A673 (cell line): ENCODE measurements at regions not wholly inside any gene's neighbourhood (a gene's known extent, or its start where the extent isn't known, plus 50 kb on each side); places are given as distances from the start of the nearest gene placed in this dataset.

Experiments used
- BruUV-seq: library from RNA; stranded (reverse); fragments of 400-500 nt; replicated peaks from 2 replicates; lab custom pipeline; 2021; lab: Mats Ljungman, UMichigan
- CTCF ChIA-PET: fragments of 300-600 bp; sonication (Branson Sonifier 250); formaldehyde crosslinking; loops from one replicate; lab custom pipeline; 2022; ENCODE audit warnings: antibody characterized with exemption; lab: Charles Lee
- POLR2A ChIA-PET: fragments of 300-600 bp; sonication (Branson Sonifier 250); formaldehyde crosslinking; loops from one replicate; lab custom pipeline; 2022; ENCODE audit warnings: antibody characterized with exemption; ENCODE audit not compliant: low non-redundant PET; lab: Charles Lee
- DNase-seq: peaks from one replicate; pipeline ENCODE4 v3.0.0-alpha.2; 2015; ENCODE audit warnings: low spot score
- H3K27ac ChIP-seq: fragments of 200-600 bp; sonication (generic); 2 replicates; pipeline ENCODE4 v1.5.1; 2016; ENCODE audit warnings: mixed run types, low read depth, mild to moderate bottlenecking, mixed read lengths, antibody characterized with exemption, low read length; ENCODE audit not compliant: poor library complexity, severe bottlenecking
- H3K27me3 ChIP-seq: fragments of 200-600 bp; sonication (generic); replicated peaks from 2 replicates; pipeline ENCODE4 v1.6.1; 2017; ENCODE audit warnings: mixed run types, low read depth, mild to moderate bottlenecking, mixed read lengths, antibody characterized with exemption, low read length; ENCODE audit not compliant: insufficient read depth, poor library complexity
- H3K36me3 ChIP-seq: fragments of 200-600 bp; sonication (generic); 2 replicates; pipeline ENCODE4 v1.6.1; 2016; ENCODE audit warnings: mixed run types, mild to moderate bottlenecking, mixed read lengths, antibody characterized with exemption, low read length; ENCODE audit not compliant: insufficient read depth, poor library complexity, severe bottlenecking
- H3K4me1 ChIP-seq: fragments of 200-600 bp; sonication (generic); 2 replicates; pipeline ENCODE4 v1.6.1; 2017; ENCODE audit warnings: mixed run types, mild to moderate bottlenecking, mixed read lengths, antibody characterized with exemption, low read length; ENCODE audit not compliant: insufficient read depth, poor library complexity, severe bottlenecking
- H3K4me3 ChIP-seq: fragments of 200-600 bp; sonication (generic); 2 replicates; pipeline ENCODE4 v1.5.1; 2016; ENCODE audit warnings: low read depth, mixed run types, mild to moderate bottlenecking, mixed read lengths, low read length; ENCODE audit not compliant: poor library complexity, severe bottlenecking
- H3K9me3 ChIP-seq: fragments of 200-600 bp; sonication (generic); 2 replicates; pipeline ENCODE4 v1.6.1; 2016; ENCODE audit warnings: mixed run types, low read depth, mild to moderate bottlenecking, mixed read lengths, antibody characterized with exemption, low read length; ENCODE audit not compliant: poor library complexity, severe bottlenecking
- EZH2 ChIP-seq: fragments of 200-600 bp; sonication (generic); IDR thresholded peaks from 2 replicates; pipeline ENCODE4 v1.6.1; 2017; ENCODE audit warnings: borderline replicate concordance, low read depth, mild to moderate bottlenecking, mixed read lengths, antibody characterized with exemption, low read length; ENCODE audit not compliant: poor library complexity, severe bottlenecking
- intact Hi-C: fragments of 100-400 bp; cut with micrococcal nuclease; formaldehyde crosslinking; loops from one replicate; pipeline ENCODE4 v1.10.0; 2022; ENCODE audit not compliant: unreplicated experiment
- TF ChIP-seq, protein P1 (sequence below): fragments of 300-800, 200-600 bp; sonication (generic); conservative IDR thresholded peaks from 2 replicates; pipeline ENCODE4 v1.5.1; 2017; ENCODE audit warnings: low read depth, mild to moderate bottlenecking, antibody characterized with exemption, low read length, moderate library complexity, mixed read lengths

DNA sequence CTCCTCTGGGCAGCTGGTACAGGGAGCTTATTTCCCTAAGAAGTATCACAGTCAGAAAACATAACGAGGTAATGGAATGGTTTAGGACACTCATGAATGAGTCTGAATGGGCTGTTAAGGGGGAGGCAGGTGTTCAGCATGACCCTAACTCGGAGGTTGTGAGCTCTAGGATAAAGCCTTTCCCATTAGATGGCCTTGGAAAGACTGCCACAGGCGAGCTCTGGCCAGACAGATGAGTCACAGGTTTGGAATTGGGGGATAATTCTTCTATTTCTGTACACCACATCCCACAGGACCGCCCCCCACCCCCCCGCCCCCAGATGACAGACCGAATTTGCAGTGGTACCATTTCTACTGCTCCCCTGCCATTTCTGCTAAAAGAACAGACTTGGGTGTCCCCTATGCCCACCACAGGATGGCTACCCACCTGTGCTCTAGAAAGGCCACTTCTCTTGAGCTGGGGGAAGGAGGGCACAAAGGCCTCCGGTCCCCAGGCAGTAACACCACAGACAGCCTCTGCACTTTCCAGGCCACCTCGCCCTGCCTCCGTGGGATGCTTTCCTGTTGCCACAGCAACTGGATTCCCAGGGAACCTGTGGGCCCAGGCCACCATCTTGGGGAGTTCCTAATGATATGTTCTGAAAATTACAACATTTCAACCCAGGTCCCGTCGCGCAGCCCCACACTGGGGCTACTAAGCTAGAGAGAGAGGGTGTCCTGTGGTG lies 76.7 kb downstream of the TRIM29 start:
- Histone ChIP-seq H3K4me3 (no peak overlapping the region), H3K4me1 (no peaks in the 10 kb centered on the region), H3K9me3 (no peaks in the 10 kb centered on the region), H3K27ac (no peak overlapping the region), H3K27me3 (peaks cover 12% of the 10 kb centered on the region), H3K36me3 (no peaks in the 10 kb centered on the region)
- intact Hi-C loops, result no loop called here
- ChIA-PET POLR2A (no interaction called here), CTCF (interaction anchor here (0.6 kb wide), 1 partner anchor 46 kb away, joined by 3 read pairs; no protein-coding TSS in a partner anchor)
- DNase-seq, result no peak
- no peak for TF ChIP-seq EZH2
- TF ChIP-seq, protein P1, sequence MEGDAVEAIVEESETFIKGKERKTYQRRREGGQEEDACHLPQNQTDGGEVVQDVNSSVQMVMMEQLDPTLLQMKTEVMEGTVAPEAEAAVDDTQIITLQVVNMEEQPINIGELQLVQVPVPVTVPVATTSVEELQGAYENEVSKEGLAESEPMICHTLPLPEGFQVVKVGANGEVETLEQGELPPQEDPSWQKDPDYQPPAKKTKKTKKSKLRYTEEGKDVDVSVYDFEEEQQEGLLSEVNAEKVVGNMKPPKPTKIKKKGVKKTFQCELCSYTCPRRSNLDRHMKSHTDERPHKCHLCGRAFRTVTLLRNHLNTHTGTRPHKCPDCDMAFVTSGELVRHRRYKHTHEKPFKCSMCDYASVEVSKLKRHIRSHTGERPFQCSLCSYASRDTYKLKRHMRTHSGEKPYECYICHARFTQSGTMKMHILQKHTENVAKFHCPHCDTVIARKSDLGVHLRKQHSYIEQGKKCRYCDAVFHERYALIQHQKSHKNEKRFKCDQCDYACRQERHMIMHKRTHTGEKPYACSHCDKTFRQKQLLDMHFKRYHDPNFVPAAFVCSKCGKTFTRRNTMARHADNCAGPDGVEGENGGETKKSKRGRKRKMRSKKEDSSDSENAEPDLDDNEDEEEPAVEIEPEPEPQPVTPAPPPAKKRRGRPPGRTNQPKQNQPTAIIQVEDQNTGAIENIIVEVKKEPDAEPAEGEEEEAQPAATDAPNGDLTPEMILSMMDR, result no peak
- no TSS peak for BruUV-seq

- no peaks in the 10 kb centered on the region for H3K4me1 ChIP-seq
- H3K27me3 ChIP-seq, result peaks cover 12% of the 10 kb centered on the region
- no peaks in the 10 kb centered on the region for H3K36me3 ChIP-seq
- POLR2A ChIA-PET, result no interaction called here
- H3K27ac ChIP-seq, result no peak overlapping the region
- H3K4me3 ChIP-seq, result no peak overlapping the region
- no peaks in the 10 kb centered on the region for H3K9me3 ChIP-seq
- DNase-seq, result no peak
- BruUV-seq, result no TSS peak
- CTCF ChIA-PET, result interaction anchor here (0.6 kb wide), 1 partner anchor 47 kb away, joined by 3 read pairs; no protein-coding TSS in a partner anchor
- TF ChIP-seq, protein P1, result no peak
- no peak for TF ChIP-seq EZH2
- intact Hi-C loops, result no loop called here
Measured at GRCh38 chr11:120060512-120060911, 77.4 kb downstream of the TRIM29 start.

DNA sequence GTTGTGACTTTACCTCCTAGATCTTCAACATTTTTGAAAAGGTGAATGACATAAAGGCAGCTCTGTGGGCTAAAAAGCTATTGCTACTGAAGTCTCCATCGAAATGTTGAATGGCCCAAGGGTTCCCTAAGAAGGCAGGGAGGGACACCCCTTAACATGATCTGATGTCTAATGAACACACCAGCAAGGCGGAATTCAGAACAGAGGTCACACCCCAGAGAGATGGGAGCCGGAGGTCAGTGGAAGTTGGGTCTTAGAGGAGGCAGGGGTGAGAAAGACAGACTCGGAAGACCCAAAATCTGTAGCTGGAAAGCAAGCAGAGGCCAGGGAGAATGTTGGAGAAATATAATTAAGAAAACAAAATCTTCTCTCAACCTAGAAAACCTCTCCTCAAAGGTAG lies 79.0 kb downstream of the TRIM29 start:
- no peak for TF ChIP-seq EZH2
- TF ChIP-seq, protein P1, result no peak
- BruUV-seq, result no TSS peak
- Histone ChIP-seq H3K4me3 (no peak overlapping the region), H3K36me3 (no peaks in the 10 kb centered on the region), H3K4me1 (no peaks in the 10 kb centered on the region), H3K27ac (no peak overlapping the region), H3K9me3 (no peaks in the 10 kb centered on the region), H3K27me3 (peaks cover 9% of the 10 kb centered on the region)
- ChIA-PET CTCF (no interaction called here), POLR2A (no interaction called here)
- intact Hi-C loops, result no loop called here
- DNase-seq, result no peak
